HG03196 (cell line): ENCODE measurements at regions not wholly inside any gene's neighbourhood (a gene's known extent, or its start where the extent isn't known, plus 50 kb on each side); places are given as distances from the start of the nearest gene placed in this dataset.
"Not testable (repeated sequence)": the region's sequence is repeated elsewhere in the genome, so short reads cannot be mapped to it uniquely, and the experiment has no call there.

Source experiments
- ATAC-seq: cut with Tn5 transposase; IDR thresholded peaks from one replicate; pipeline ENCODE4 v1.9.1; 2021; ENCODE audit not compliant: unreplicated experiment

GRCh38 chr11:15300341-15300740 is 185.6 kb downstream of the INSC start:
- no peak for ATAC-seq

GRCh38 chr11:15307619-15308024 is 192.9 kb downstream of the INSC start:
- ATAC-seq = no peak

- ATAC-seq = no peak
Measured at GRCh38 chr11:15308840-15309239, 194.1 kb downstream of the INSC start.

- no peak for ATAC-seq
Measured at GRCh38 chr11:15309296-15309695, 194.6 kb downstream of the INSC start.

- ATAC-seq = no peak
Measured at GRCh38 chr11:15313862-15314261, 199.1 kb downstream of the INSC start.

- no peak for ATAC-seq
Measured at GRCh38 chr11:15318814-15319213, 204.1 kb downstream of the INSC start.

GRCh38 chr11:15326520-15326919 is 211.8 kb downstream of the INSC start:
- ATAC-seq = no peak

- ATAC-seq = no peak
Measured at GRCh38 chr11:15327786-15328231, 213.1 kb downstream of the INSC start.

GRCh38 chr11:15333407-15333806 is 218.7 kb downstream of the INSC start:
- ATAC-seq = no peak

- ATAC-seq = no peak
Measured at GRCh38 chr11:15334766-15335165, 220.0 kb downstream of the INSC start.

- ATAC-seq = no peak
Measured at GRCh38 chr11:15336021-15336420, 221.3 kb downstream of the INSC start.

GRCh38 chr11:15339302-15339701 is 224.6 kb downstream of the INSC start:
- no peak for ATAC-seq

- ATAC-seq = no peak
Measured at GRCh38 chr11:15341587-15341986, 226.9 kb downstream of the INSC start.

- ATAC-seq = no peak
Measured at GRCh38 chr11:15342163-15342562, 227.4 kb downstream of the INSC start.

- ATAC-seq = no peak
Measured at GRCh38 chr11:15346907-15347306, 232.2 kb downstream of the INSC start.

GRCh38 chr11:15347969-15348734 is 233.4 kb downstream of the INSC start:
- ATAC-seq = no peak

GRCh38 chr11:15349413-15349812 is 234.7 kb downstream of the INSC start:
- ATAC-seq = no peak

GRCh38 chr11:15361316-15361715 is 246.6 kb downstream of the INSC start:
- ATAC-seq = no peak

- ATAC-seq = not testable (repeated sequence)
Measured at GRCh38 chr11:15365286-15365685, 250.6 kb downstream of the INSC start.

GRCh38 chr11:15367695-15368094 is 253.0 kb downstream of the INSC start:
- no peak for ATAC-seq

- ATAC-seq = no peak
Measured at GRCh38 chr11:15370495-15371147, 255.9 kb downstream of the INSC start.

GRCh38 chr11:15371533-15371932 is 256.8 kb downstream of the INSC start:
- ATAC-seq = no peak

- ATAC-seq = no peak
Measured at GRCh38 chr11:15374418-15374817, 259.7 kb downstream of the INSC start.
